NCI-H226 (cell line): ENCODE measurements at regions not wholly inside any gene's neighbourhood (a gene's known extent, or its start where the extent isn't known, plus 50 kb on each side); places are given as distances from the start of the nearest gene placed in this dataset.
"Not testable (repeated sequence)": the region's sequence is repeated elsewhere in the genome, so short reads cannot be mapped to it uniquely, and the experiment has no call there.

Experiments used
- DNase-seq: peaks from one replicate; pipeline ENCODE4 v3.0.0-alpha.2; 2015

GRCh38 chr6:84344005-84344404, 116.6 kb upstream of the CEP162 start:
- DNase-seq = no peak

GRCh38 chr6:84340422-84340821, 113.0 kb upstream of the CEP162 start:
- DNase-seq = no peak

- DNase-seq = no peak
Measured at GRCh38 chr6:84333842-84334241, 106.4 kb upstream of the CEP162 start.

GRCh38 chr6:84332139-84333034, 104.9 kb upstream of the CEP162 start:
- no peak for DNase-seq

- no peak for DNase-seq
Measured at GRCh38 chr6:84330325-84330724, 102.9 kb upstream of the CEP162 start.

GRCh38 chr6:84329516-84329915, 102.1 kb upstream of the CEP162 start:
- no peak for DNase-seq

GRCh38 chr6:84329077-84329476, 101.6 kb upstream of the CEP162 start:
- DNase-seq = no peak

GRCh38 chr6:84317463-84317862, 90.0 kb upstream of the CEP162 start:
- DNase-seq = no peak

GRCh38 chr6:84314377-84314898, 87.0 kb upstream of the CEP162 start:
- DNase-seq = no peak

- no peak for DNase-seq
Measured at GRCh38 chr6:84309336-84309735, 81.9 kb upstream of the CEP162 start.

GRCh38 chr6:84304881-84305280, 77.4 kb upstream of the CEP162 start:
- DNase-seq = no peak

GRCh38 chr6:84291033-84291432, 63.6 kb upstream of the CEP162 start:
- DNase-seq = not testable (repeated sequence)

GRCh38 chr6:84284428-84285049, 57.1 kb upstream of the CEP162 start:
- no peak for DNase-seq

- DNase-seq = no peak
Measured at GRCh38 chr6:84282550-84282949, 55.1 kb upstream of the CEP162 start.

- no peak for DNase-seq
Measured at GRCh38 chr6:84280639-84281038, 53.2 kb upstream of the CEP162 start.

GRCh38 chr6:84280030-84280429, 52.6 kb upstream of the CEP162 start:
- DNase-seq = peak; percentile 7

- DNase-seq = no peak
Measured at GRCh38 chr6:84278321-84278998, 51.0 kb upstream of the CEP162 start.
